ENCODE measurements at regions not wholly inside any gene's neighbourhood (a gene's known extent, or its start where the extent isn't known, plus 50 kb on each side); places are given as distances from the start of the nearest gene placed in this dataset.
"Not testable (repeated sequence)": the region's sequence is repeated elsewhere in the genome, so short reads cannot be mapped to it uniquely, and the experiment has no call there.

DNA sequence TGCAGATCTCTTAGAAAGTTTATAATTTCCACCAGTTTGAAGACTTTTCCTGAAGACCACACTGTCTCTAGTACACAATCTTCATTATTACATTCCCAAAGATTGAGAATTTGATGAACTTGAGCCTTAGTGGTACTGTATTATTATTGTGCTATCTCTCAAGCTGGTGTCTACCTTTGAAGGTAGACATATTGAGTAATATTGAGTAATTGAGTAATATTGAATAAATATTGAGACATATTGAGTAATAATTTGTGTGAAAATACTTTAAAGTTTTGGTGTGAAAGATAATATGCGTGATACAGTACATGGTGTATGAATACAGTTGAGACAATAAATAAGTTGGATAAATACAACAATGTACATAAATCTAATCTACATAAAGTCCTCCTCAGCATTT, 613.1 kb upstream of the ADGRL2 start:
- no peak for DNase-seq

DNA sequence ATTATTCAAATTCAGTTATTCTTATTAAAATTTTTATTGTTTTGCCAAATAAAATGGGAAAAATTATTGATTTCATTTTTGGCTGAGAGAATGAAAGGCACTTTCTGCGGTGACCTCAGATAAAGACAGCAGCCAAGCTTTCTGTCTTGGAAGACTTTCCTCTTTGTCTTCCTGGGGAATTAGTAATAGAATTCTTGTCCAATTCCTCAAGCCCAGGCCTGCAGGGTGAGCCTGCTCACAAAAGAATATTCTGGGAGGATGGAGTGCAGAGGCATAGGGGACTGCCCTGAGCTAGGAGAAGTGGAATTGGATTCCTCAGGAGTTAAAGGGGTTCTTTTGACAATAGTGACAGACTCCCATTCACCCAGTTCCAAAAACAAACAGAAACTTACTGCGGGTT, 614.5 kb upstream of the ADGRL2 start:
- peak; percentile 31 for DNase-seq

- DNase-seq = no peak
Measured at GRCh38 chr1:81183553-81183952, 617.2 kb upstream of the ADGRL2 start.

- DNase-seq = no peak
Measured at GRCh38 chr1:81183051-81183450, 617.7 kb upstream of the ADGRL2 start.

DNA sequence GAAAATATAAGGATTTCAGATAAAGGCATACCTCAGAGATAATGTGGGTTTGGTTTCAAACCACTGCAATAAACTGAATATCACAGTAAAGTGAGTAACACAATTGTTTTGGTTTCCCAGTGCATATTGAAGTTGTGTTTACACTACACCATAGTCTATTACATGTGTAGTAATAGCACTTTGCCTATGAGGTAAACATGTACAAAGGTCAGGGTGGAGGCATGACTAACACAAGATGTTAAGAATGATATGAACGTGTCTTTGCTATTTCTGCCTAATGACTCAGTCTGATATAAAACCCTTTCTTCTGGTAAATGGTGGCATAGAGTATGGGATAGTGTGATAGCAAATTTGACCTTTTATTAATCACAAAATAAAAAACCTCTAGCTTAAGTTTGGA, 621.5 kb upstream of the ADGRL2 start:
- no peak for DNase-seq

DNA sequence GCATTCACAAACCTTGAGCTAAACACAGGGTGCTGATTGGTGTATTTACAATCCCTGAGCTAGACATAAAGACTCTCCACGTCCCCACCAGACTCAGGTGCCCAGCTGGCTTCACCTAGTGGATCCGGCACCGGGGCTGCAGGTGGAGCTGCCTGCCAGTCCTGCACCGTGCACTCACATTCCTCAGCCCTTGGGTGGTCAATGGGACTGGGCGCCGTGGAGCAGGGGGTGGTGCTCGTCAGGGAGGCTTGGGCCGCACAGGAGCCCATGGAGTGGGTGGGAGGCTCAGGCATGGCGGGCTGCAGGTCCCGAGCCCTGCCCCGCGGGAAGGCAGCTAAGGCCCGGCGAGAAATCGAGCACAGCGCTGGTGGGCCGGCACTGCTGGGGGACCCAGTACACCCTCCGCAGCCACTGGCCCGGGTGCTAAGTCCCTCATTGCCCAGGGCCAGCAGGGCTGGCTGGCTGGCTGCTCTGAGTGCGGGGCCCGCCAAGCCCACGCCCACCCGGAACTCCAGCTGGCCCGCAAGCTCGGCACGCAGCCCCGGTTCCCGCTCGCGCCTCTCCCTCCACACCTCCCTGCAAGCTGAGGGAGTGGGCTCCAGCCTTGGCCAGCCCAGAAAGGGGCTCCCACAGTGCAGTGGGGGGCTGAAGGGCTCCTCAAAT, 622.2 kb upstream of the ADGRL2 start:
- not testable (repeated sequence) for DNase-seq

DNA sequence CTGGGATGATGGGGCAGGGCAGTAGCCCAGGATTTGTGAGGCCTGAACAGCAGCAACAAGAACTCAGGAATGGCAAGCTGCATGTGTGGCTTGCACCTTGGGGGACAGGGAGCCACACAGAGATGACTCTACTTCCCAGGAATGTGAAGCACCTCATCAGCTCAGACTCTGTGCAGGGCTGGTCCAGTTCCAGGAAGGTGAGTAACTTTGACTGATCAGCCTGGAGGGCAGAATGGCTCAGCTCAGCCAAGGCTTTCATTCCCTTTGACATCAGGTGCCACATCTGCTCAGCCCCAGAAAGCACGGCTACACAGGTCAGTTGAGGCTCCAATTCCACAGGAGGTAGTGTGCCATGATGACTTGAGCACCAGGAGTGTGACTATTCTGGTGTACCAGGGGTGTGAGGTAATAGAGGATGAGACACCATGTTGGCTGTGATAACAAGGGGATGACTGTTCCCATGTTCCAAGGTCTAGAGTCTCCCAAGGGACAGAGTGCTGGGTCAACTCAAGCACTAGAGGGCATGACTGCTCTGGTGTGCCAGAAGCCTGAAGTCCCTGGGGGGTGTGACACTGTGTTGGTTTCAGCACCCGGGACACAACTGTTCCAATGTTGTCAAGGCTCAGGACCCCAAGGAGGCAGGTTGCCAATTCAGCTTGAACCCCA, 625.8 kb upstream of the ADGRL2 start:
- no peak for DNase-seq

GRCh38 chr1:81174052-81174451, 626.7 kb upstream of the ADGRL2 start:
- DNase-seq = no peak

DNA sequence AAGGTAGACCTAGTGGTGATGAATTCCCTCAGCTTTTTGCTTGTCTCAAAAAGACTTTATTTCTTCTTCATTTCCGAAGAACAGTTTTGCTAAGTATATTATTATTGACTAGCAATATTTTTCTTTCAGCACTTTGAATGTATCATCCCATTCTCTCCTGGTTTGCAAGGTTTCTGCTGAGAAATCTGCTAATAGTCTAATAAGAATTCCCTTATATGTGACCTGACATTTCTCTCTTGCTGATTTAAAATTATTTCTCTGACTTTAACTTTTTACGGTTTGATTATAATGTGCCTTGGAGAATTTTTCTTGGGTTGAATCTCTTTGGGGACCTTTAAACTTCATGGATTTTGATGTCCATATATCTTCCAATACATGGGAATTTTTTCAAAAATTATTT, 628.3 kb upstream of the ADGRL2 start:
- no peak for DNase-seq

GRCh38 chr1:81170721-81171120, 630.0 kb upstream of the ADGRL2 start:
- DNase-seq = no peak

GRCh38 chr1:81165963-81166362, 634.8 kb upstream of the ADGRL2 start:
- no peak for DNase-seq

- DNase-seq = no peak
Measured at GRCh38 chr1:81160696-81161095, 640.0 kb upstream of the ADGRL2 start.

- no peak for DNase-seq
Measured at GRCh38 chr1:81158592-81158991, 642.1 kb upstream of the ADGRL2 start.

GRCh38 chr1:81157686-81158085, 643.0 kb upstream of the ADGRL2 start:
- no peak for DNase-seq

- DNase-seq = no peak
Measured at GRCh38 chr1:81156887-81157286, 643.8 kb upstream of the ADGRL2 start.

- DNase-seq = no peak
Measured at GRCh38 chr1:81155131-81155530, 645.6 kb upstream of the ADGRL2 start.

- no peak for DNase-seq
Measured at GRCh38 chr1:81151206-81151605, 649.5 kb upstream of the ADGRL2 start.

DNA sequence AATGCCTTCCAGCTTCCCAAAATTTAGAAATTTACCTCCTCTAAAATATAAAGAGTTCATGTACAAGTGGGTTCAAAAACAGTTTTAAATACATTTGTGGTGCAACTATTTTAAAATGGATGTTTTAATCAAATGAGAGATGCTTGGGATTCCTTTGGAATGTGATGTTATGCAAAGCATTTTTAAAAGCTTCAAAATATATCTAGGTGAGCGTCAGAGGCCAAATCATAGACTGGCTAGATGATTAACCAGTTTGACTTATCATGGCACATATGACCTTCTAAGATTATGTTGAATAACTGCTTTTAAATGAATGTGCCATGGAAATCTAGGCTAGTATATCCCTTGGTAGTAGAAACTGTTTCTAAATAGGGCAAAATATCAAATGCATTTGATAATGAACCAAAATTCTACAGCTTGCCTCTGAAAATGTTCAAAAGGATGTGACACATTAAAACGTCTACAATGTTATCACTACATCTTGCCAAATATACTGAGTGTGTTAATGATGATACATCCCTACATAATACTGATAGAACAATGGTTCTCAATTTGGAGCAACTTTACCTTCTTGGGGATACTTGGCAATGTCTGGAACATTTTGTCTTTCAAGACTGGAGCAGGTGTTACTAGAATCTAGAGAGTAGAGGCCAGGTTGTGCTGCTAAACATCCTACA, 650.9 kb upstream of the ADGRL2 start:
- no peak for DNase-seq

GRCh38 chr1:81144240-81144825, 656.4 kb upstream of the ADGRL2 start:
- no peak for DNase-seq

- no peak for DNase-seq
Measured at GRCh38 chr1:81142099-81142826, 658.5 kb upstream of the ADGRL2 start.

DNA sequence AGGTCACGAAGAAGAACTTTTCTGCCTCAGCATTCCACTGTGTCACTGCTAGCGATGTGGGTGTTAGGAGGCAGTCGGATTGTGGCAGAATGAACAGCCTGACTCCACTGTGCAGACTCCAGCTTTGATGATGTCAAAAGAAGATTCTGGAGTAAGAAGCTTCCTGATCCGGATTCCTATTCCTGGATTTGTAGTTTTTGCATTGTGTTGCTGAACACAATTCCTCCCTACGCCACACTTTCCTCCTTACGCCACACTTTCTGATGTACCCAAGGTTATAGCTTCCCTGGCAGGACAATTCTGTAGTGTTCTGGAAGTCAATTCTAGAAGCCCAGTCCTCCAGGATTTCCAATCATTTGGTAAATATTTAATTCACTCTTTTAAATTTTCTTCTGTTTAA, 665.2 kb upstream of the ADGRL2 start:
- DNase-seq = no peak

DNA sequence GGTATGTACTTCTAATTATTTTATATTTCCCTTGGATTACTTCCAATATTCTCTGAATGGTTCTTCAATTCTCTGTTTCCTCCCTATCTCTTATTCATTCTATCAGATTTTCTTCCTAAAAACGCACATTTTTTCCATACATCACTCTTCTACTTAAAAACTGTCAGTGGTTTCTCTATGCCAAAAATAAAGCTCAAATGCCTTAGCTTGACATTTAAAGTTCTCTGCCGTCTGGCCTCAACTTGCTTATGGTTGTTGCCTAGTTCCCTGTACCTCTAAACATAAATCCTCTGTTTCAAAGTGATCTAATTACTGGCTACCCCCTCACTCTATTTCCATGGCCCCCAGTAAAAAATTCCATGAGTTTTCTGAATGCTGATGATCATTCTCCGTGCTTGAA, 671.0 kb upstream of the ADGRL2 start:
- no peak for DNase-seq

DNA sequence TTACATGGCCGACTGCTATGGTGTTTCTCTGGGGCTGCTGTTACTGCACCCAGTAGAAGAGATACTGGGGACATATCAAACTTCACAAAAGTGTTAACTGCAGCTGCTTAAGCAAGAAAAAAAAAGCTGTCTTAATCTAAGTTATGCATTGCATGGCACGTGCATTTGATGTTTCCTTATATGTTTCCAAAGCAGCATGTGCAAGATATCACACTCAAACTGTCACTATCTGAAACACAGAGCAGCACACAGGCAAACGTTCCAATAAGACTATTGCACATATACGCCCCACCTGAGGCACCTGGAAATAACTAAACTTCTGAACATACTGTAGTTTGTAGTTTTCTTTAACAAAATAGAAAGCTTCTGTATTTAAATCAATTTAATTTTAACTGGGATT, 671.4 kb upstream of the ADGRL2 start:
- no peak for DNase-seq
